Breast epithelium (tissue), 3 donors: ENCODE measurements at regions not wholly inside any gene's neighbourhood (a gene's known extent, or its start where the extent isn't known, plus 50 kb on each side); places are given as distances from the start of the nearest gene placed in this dataset.

ENCODE experiments used
- POLR2A ChIP-seq: fragments of 450-650 bp; IDR thresholded peaks from one replicate; pipeline ENCODE4 v1.6.1; 2016; ENCODE audit warnings: antibody characterized with exemption, mild to moderate bottlenecking, moderate library complexity
- TF ChIP-seq, protein P1 (sequence below), 3 donors: fragments of 450-650 bp; IDR thresholded peaks; one replicate each; pipeline ENCODE4 v1.5.1; 2016 to 2017; ENCODE audit warnings: antibody characterized with exemption in 3 of 3, mild to moderate bottlenecking in 3 of 3, moderate library complexity in 3 of 3

DNA sequence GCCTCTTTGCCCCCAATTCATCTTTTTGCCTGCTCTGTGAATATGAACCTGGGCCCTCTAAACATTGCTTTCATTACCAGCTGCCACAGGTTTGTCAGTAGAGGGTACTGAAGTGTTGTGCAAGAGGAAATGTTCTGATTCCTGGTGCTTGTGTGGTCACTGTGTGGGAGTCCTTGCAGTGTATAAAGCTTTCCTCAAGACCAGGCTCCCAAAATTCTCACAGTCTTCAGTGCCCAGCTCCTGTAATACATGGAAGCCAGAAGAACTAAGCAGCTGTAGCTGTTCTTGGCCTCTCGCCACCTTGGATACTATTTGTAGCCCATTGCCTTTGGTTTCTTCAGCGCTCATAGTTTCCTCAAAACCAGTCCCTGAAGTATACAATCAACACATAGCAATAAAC lies 1046.2 kb downstream of the BRINP3 start:
- TF ChIP-seq, protein P1, sequence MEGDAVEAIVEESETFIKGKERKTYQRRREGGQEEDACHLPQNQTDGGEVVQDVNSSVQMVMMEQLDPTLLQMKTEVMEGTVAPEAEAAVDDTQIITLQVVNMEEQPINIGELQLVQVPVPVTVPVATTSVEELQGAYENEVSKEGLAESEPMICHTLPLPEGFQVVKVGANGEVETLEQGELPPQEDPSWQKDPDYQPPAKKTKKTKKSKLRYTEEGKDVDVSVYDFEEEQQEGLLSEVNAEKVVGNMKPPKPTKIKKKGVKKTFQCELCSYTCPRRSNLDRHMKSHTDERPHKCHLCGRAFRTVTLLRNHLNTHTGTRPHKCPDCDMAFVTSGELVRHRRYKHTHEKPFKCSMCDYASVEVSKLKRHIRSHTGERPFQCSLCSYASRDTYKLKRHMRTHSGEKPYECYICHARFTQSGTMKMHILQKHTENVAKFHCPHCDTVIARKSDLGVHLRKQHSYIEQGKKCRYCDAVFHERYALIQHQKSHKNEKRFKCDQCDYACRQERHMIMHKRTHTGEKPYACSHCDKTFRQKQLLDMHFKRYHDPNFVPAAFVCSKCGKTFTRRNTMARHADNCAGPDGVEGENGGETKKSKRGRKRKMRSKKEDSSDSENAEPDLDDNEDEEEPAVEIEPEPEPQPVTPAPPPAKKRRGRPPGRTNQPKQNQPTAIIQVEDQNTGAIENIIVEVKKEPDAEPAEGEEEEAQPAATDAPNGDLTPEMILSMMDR (IDR thresholded peaks at IDR 0.05) = no peak
- TF ChIP-seq POLR2A = no peak
